ENCODE measurements at regions not wholly inside any gene's neighbourhood (a gene's known extent, or its start where the extent isn't known, plus 50 kb on each side); places are given as distances from the start of the nearest gene placed in this dataset.

- DNase-seq (ENCODE audit: low spot score) = no peak
- POLR2A ChIA-PET (ENCODE audit: low non-redundant PET) = interaction anchor here (0.6 kb wide), 1 partner anchor 13 kb away, joined by 3 read pairs; no protein-coding TSS in a partner anchor
- H3K27ac ChIP-seq = no peak overlapping the region
- CTCF ChIA-PET = no interaction called here
- no peak for TF ChIP-seq CTCF (conservative IDR thresholded peaks at IDR 0.05; ENCODE audit: low read depth)
Measured at GRCh38 chr6:160940197-160940596, 51.4 kb upstream of the MAP3K4 start.
